MM.1S (cell line): ENCODE measurements at regions not wholly inside any gene's neighbourhood (a gene's known extent, or its start where the extent isn't known, plus 50 kb on each side); places are given as distances from the start of the nearest gene placed in this dataset.

Source experiments
- DNase-seq: peaks from one replicate; pipeline ENCODE4 v3.0.0-alpha.2; 2015
- H2AFZ ChIP-seq: fragments of 300-600 bp; sonication (generic); 2 replicates; pipeline ENCODE4 v1.6.0; 2016; ENCODE audit warnings: antibody characterized with exemption, low read length
- H3F3A ChIP-seq: fragments of 300-600 bp; sonication (generic); 2 replicates; pipeline ENCODE4 v1.6.1; 2016; ENCODE audit warnings: mild to moderate bottlenecking, antibody characterized with exemption, low read length, moderate library complexity, mixed read lengths; ENCODE audit not compliant: insufficient read depth
- H3K27ac ChIP-seq: fragments of 300-600 bp; sonication (generic); 2 replicates; pipeline ENCODE4 v1.5.1; 2016; ENCODE audit warnings: mild to moderate bottlenecking, low read length
- H3K27me3 ChIP-seq: fragments of 300-600 bp; sonication (generic); replicated peaks from 2 replicates; pipeline ENCODE4 v1.6.0; 2016; ENCODE audit warnings: low read length; ENCODE audit not compliant: insufficient read depth
- H3K36me3 ChIP-seq: fragments of 300-600 bp; sonication (generic); replicated peaks from 2 replicates; pipeline ENCODE4 v1.6.1; 2016; ENCODE audit warnings: mild to moderate bottlenecking, low read length, mixed read lengths; ENCODE audit not compliant: insufficient read depth
- H3K4me1 ChIP-seq: fragments of 300-600 bp; sonication (generic); 2 replicates; pipeline ENCODE4 v1.6.1; 2016; ENCODE audit warnings: low read length, mixed read lengths
- H3K4me2 ChIP-seq: fragments of 300-600 bp; sonication (generic); 2 replicates; pipeline ENCODE4 v1.6.0; 2016; ENCODE audit warnings: low read depth, low read length
- H3K4me3 ChIP-seq: fragments of 300-600 bp; sonication (generic); 2 replicates; pipeline ENCODE4 v1.5.1; 2016; ENCODE audit warnings: low read length, mixed read lengths
- H3K79me2 ChIP-seq: fragments of 300-600 bp; sonication (generic); 2 replicates; pipeline ENCODE4 v1.6.1; 2016; ENCODE audit warnings: mixed run types, low read length, mixed read lengths
- H3K9ac ChIP-seq: fragments of 300-600 bp; sonication (generic); 2 replicates; pipeline ENCODE4 v1.6.1; 2016; ENCODE audit warnings: low read length, mixed read lengths
- H3K9me2 ChIP-seq: fragments of 300-600 bp; sonication (generic); replicated peaks from 2 replicates; pipeline ENCODE4 v1.6.1; 2016; ENCODE audit warnings: mild to moderate bottlenecking, low read length, mixed read lengths; ENCODE audit not compliant: insufficient read depth
- H3K9me3 ChIP-seq: fragments of 300-600 bp; sonication (generic); replicated peaks from 2 replicates; pipeline ENCODE4 v1.6.1; 2016; ENCODE audit warnings: mild to moderate bottlenecking, low read length, mixed read lengths; ENCODE audit not compliant: insufficient read depth
- H4K20me1 ChIP-seq: fragments of 300-600 bp; sonication (generic); 2 replicates; pipeline ENCODE4 v1.6.1; 2016; ENCODE audit warnings: mild to moderate bottlenecking, low read length, moderate library complexity, mixed read lengths; ENCODE audit not compliant: insufficient read depth
- EZH2 ChIP-seq: fragments of 300-600 bp; sonication (generic); optimal IDR thresholded peaks from 2 replicates; pipeline ENCODE3; 2017; ENCODE audit warnings: low read depth, mild to moderate bottlenecking, antibody characterized with exemption, low read length, mixed read lengths
- EZH2phosphoT487 ChIP-seq: fragments of 300-600 bp; sonication (generic); IDR thresholded peaks from 2 replicates; pipeline ENCODE4 v1.6.1; 2018; ENCODE audit warnings: antibody characterized with exemption, low read length
- TF ChIP-seq, protein P1 (sequence below): fragments of 300-600 bp; sonication (generic); IDR thresholded peaks from 2 replicates; pipeline ENCODE4 v1.5.1; 2016; ENCODE audit warnings: antibody characterized with exemption, low read length, mixed read lengths

DNA sequence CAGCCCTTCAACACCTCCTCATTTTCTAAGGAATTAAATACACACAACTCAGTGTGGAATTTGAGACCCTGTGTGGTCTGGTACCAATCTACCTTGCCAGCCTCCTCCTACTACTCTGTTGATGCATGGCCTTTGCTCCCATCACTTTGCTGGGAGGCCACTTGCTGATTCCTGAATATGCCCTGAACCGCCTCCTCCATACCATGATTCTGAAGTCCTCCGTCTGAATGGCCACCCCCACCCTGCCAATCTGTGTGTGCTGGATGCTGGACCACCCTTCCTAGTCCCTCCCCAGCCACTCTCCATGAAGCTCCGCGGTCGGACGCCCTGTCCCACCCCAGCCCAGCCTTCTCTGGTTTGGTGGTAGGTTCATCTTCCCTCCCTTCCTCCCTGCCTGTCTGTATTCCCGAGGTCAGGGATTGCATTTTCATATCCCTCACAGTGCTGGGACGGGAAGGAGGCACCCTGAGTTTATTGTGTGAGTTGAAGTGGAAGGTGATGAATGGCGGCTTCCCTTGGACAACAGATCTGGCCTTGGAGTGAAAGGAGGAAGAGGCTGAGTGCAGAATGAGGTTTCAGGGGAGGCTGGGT, 138.3 kb downstream of the CDC5L start:
- H3K79me2 ChIP-seq = no peaks in the 10 kb centered on the region
- no peaks in the 10 kb centered on the region for H3K27me3 ChIP-seq
- peaks cover 17% of the 10 kb centered on the region for H3F3A ChIP-seq
- H3K4me3 ChIP-seq = no peak overlapping the region
- H3K9me2 ChIP-seq = no peaks in the 10 kb centered on the region
- no peaks in the 10 kb centered on the region for H3K9me3 ChIP-seq
- no peak overlapping the region for H2AFZ ChIP-seq
- no peaks in the 10 kb centered on the region for H4K20me1 ChIP-seq
- peak overlapping the region; percentile 89 for H3K4me2 ChIP-seq
- H3K4me1 ChIP-seq = peaks cover 11% of the 10 kb centered on the region
- TF ChIP-seq EZH2phosphoT487 (no peak), EZH2 (no peak)
- TF ChIP-seq, protein P1, sequence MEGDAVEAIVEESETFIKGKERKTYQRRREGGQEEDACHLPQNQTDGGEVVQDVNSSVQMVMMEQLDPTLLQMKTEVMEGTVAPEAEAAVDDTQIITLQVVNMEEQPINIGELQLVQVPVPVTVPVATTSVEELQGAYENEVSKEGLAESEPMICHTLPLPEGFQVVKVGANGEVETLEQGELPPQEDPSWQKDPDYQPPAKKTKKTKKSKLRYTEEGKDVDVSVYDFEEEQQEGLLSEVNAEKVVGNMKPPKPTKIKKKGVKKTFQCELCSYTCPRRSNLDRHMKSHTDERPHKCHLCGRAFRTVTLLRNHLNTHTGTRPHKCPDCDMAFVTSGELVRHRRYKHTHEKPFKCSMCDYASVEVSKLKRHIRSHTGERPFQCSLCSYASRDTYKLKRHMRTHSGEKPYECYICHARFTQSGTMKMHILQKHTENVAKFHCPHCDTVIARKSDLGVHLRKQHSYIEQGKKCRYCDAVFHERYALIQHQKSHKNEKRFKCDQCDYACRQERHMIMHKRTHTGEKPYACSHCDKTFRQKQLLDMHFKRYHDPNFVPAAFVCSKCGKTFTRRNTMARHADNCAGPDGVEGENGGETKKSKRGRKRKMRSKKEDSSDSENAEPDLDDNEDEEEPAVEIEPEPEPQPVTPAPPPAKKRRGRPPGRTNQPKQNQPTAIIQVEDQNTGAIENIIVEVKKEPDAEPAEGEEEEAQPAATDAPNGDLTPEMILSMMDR = no peak
- no peak overlapping the region for H3K9ac ChIP-seq
- peak overlapping the region; percentile 84; the same call in 1 of the 2 replicates for H3K27ac ChIP-seq
- no peak for DNase-seq
- no peaks in the 10 kb centered on the region for H3K36me3 ChIP-seq

GRCh38 chr6:44527181-44527580, 139.7 kb downstream of the CDC5L start:
- H3K36me3 ChIP-seq = no peaks in the 10 kb centered on the region
- H3K4me2 ChIP-seq = no peak overlapping the region
- no peak for TF ChIP-seq EZH2
- TF ChIP-seq, protein P1 = no peak
- TF ChIP-seq EZH2phosphoT487 = no peak
- H3K27ac ChIP-seq = no peak overlapping the region
- no peak overlapping the region for H3K9ac ChIP-seq
- H3K79me2 ChIP-seq = no peaks in the 10 kb centered on the region
- peaks cover 17% of the 10 kb centered on the region for H3F3A ChIP-seq
- no peaks in the 10 kb centered on the region for H3K27me3 ChIP-seq
- H2AFZ ChIP-seq = no peak overlapping the region
- no peak for DNase-seq
- no peaks in the 10 kb centered on the region for H3K9me3 ChIP-seq
- H3K4me3 ChIP-seq = no peak overlapping the region
- no peaks in the 10 kb centered on the region for H3K9me2 ChIP-seq
- H3K4me1 ChIP-seq = peaks cover 10% of the 10 kb centered on the region
- H4K20me1 ChIP-seq = no peaks in the 10 kb centered on the region

DNA sequence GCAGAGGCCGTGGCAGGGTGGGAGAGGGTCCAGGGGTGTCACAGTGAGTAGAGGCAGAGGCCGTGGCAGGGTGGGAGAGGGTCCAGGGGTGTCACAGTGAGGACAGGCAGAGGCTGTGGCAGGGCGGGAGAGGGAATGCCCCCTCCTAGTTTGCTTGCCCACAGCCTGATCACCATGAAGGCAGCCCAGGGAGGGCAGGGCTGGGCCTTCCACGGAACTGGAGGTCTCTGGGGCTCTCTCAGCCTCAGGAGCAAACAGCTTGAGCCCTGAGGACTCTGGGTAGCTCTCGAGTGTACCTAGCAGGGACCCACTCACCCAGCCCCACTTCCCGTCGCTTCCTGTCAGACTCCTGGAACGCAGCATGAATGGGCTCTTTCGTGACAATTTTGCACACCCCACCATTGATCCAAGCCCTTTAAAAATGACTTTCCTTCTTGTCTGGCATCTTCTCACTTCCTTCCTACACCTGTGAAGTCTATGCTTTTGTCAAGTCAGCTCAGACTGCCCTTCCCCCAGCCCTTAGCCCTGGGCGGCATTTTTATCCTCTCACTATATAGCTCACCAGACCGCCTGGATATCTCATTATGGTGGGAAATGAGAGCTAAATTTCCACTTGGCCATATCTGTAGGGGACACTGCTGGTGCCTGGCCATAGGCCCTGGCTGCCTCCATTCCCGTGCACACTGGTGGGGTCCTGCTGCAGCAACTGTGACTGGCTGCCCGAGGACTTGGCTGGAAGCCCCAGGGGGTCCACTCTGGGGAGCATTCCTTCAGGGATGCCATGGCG, 140.3 kb downstream of the CDC5L start:
- Histone ChIP-seq H3K4me3 (no peak overlapping the region), H2AFZ (no peak overlapping the region), H3K4me1 (peaks cover 10% of the 10 kb centered on the region), H3F3A (peaks cover 17% of the 10 kb centered on the region), H3K9ac (no peak overlapping the region), H3K79me2 (no peaks in the 10 kb centered on the region), H3K4me2 (no peak overlapping the region), H3K36me3 (no peaks in the 10 kb centered on the region), H3K27ac (no peak overlapping the region), H3K27me3 (no peaks in the 10 kb centered on the region), H4K20me1 (no peaks in the 10 kb centered on the region), H3K9me2 (no peaks in the 10 kb centered on the region), H3K9me3 (no peaks in the 10 kb centered on the region)
- DNase-seq = no peak
- TF ChIP-seq EZH2 = no peak
- TF ChIP-seq, protein P1 = no peak
